ENCODE measurements at regions not wholly inside any gene's neighbourhood (a gene's known extent, or its start where the extent isn't known, plus 50 kb on each side); places are given as distances from the start of the nearest gene placed in this dataset.

DNA sequence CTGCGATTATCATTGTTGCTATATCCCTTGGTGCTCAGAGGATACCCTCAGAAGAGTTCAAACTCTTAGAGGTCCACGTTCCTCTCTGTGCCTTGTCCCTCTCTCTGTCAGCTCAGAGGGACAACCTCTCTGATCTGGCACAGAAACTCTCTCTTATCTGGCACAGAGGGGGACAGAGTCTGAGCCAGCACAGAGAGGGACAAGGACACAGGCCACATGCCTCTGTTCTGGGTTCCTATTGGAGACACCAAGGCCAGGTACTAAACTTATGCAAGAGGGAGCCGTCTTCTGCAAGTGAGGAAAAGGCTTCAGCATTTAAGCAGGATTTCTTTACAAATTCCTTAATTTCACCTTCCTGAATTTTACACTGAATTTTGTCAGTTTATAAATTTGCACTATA, 565.2 kb downstream of the TOX3 start:
- TF ChIP-seq, protein P1, sequence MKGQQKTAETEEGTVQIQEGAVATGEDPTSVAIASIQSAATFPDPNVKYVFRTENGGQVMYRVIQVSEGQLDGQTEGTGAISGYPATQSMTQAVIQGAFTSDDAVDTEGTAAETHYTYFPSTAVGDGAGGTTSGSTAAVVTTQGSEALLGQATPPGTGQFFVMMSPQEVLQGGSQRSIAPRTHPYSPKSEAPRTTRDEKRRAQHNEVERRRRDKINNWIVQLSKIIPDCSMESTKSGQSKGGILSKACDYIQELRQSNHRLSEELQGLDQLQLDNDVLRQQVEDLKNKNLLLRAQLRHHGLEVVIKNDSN (IDR thresholded peaks at IDR 0.05), result no peak
- TF ChIP-seq EP300 (IDR thresholded peaks at IDR 0.05; ENCODE audit: borderline replicate concordance), result no peak
- TF ChIP-seq TEAD4 (IDR thresholded peaks at IDR 0.05), result no peak
